ENCODE measurements at regions not wholly inside any gene's neighbourhood (a gene's known extent, or its start where the extent isn't known, plus 50 kb on each side); places are given as distances from the start of the nearest gene placed in this dataset.

DNA sequence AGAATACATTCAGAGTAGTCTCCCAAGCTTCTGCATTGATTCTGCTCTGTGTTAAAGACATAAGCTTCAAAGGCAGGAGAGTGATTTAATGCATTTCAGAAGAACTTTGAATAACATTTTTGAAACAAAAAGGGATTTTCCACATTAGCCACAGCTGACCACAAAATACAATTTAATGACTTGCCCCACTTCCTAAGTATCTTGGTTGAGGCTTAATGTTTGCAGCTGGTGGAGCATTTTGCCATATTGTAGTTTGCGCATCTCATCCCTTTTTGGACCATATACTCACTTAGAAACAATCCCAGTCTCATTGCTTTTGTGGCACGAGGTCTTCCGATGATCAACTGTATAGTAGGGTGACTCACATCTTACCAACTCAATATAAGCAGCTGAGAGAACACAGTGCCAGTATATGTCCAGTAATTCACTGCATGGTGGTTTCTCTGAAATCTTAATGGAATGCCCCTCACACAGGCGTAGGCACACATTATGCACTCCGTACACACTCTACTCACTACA lies 455.8 kb upstream of the PTGER4 start:
- TF ChIP-seq CTCF (IDR thresholded peaks at IDR 0.05; ENCODE audit: control extremely low read depth, extremely low read depth), result no peak
- ATAC-seq (ENCODE audit: insufficient read depth, low FRiP score) (no peak), DNase-seq (no peak)
- Histone ChIP-seq H3K27ac (ENCODE audit: low read depth in 1 of 2, low read length in 1 of 2) (no peak overlapping the region), H3K9me3 (ENCODE audit: control insufficient read depth in 4 of 4, insufficient read depth in 3 of 4, low read length in 3 of 4) (no peaks in the 10 kb centered on the region), H3K36me3 (ENCODE audit: control insufficient read depth in 4 of 4, insufficient read depth in 4 of 4, low read length in 4 of 4) (no peaks in the 10 kb centered on the region), H3K9ac (ENCODE audit: insufficient read depth in 1 of 2, low read length in 2 of 2) (no peak overlapping the region), H3K4me1 (ENCODE audit: control insufficient read depth in 5 of 5, insufficient read depth in 5 of 5, low read length in 5 of 5) (peaks cover 0 to 4% (median 0%) of the 10 kb centered on the region in 5 donors), H3K27me3 (ENCODE audit: control insufficient read depth in 3 of 3, insufficient read depth in 3 of 3, low read length in 2 of 3) (no peaks in the 10 kb centered on the region), H3K4me3 (no peak overlapping the region)
- WGBS, 2 donors, result 84 to 90% methylated on average over 5 of the region's 5 CpGs

GRCh38 chr5:40221796-40222195 lies 457.9 kb upstream of the PTGER4 start:
- no peak for TF ChIP-seq CTCF (IDR thresholded peaks at IDR 0.05; ENCODE audit: control extremely low read depth, extremely low read depth)
- no peak overlapping the region for H3K9ac ChIP-seq (ENCODE audit: insufficient read depth in 1 of 2, low read length in 2 of 2)
- H3K36me3 ChIP-seq (ENCODE audit: control insufficient read depth in 4 of 4, insufficient read depth in 4 of 4, low read length in 4 of 4), result no peaks in the 10 kb centered on the region
- H3K4me1 ChIP-seq (ENCODE audit: control insufficient read depth in 5 of 5, insufficient read depth in 5 of 5, low read length in 5 of 5), result peaks cover 0 to 3% (median 0%) of the 10 kb centered on the region in 5 donors
- no peaks in the 10 kb centered on the region for H3K27me3 ChIP-seq (ENCODE audit: control insufficient read depth in 3 of 3, insufficient read depth in 3 of 3, low read length in 2 of 3)
- H3K4me3 ChIP-seq, result no peak overlapping the region
- H3K27ac ChIP-seq (ENCODE audit: low read depth in 1 of 2, low read length in 1 of 2), result no peak overlapping the region
- 94 to 95% methylated on average over 4 of the region's 4 CpGs for WGBS, 2 donors
- ATAC-seq (ENCODE audit: insufficient read depth, low FRiP score) (no peak), DNase-seq (no peak)
- no peaks in the 10 kb centered on the region for H3K9me3 ChIP-seq (ENCODE audit: control insufficient read depth in 4 of 4, insufficient read depth in 3 of 4, low read length in 3 of 4)

DNA sequence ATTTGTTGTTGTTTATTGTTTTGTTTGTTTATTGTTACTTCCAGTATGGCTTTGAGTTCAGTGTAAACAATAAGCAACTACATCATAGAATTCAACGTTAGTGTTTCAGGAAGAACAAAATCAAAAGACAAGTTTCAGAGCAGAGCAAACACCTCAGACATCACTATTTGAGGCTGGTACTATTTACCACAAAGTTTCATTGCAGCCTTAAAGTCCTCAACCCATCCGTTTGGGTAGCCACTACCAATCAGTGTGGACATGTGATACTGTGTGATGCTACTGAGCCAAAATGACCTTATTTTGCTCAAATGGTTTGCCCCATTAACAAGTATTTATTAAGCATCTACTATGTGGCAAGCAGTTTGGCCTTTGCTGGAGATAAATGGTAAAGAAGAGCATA lies 458.5 kb upstream of the PTGER4 start:
- no peak for TF ChIP-seq CTCF (IDR thresholded peaks at IDR 0.05; ENCODE audit: control extremely low read depth, extremely low read depth)
- no peaks in the 10 kb centered on the region for H3K36me3 ChIP-seq (ENCODE audit: control insufficient read depth in 4 of 4, insufficient read depth in 4 of 4, low read length in 4 of 4)
- DNase-seq (no peak), ATAC-seq (ENCODE audit: insufficient read depth, low FRiP score) (no peak)
- no peak overlapping the region for H3K27ac ChIP-seq (ENCODE audit: low read depth in 1 of 2, low read length in 1 of 2)
- H3K9ac ChIP-seq (ENCODE audit: insufficient read depth in 1 of 2, low read length in 2 of 2), result no peak overlapping the region
- H3K27me3 ChIP-seq (ENCODE audit: control insufficient read depth in 3 of 3, insufficient read depth in 3 of 3, low read length in 2 of 3), result no peaks in the 10 kb centered on the region
- no peaks in the 10 kb centered on the region for H3K4me1 ChIP-seq (ENCODE audit: control insufficient read depth in 5 of 5, insufficient read depth in 5 of 5, low read length in 5 of 5)
- 78 to 80% methylated on average over 2 of the region's 2 CpGs for WGBS, 2 donors
- H3K9me3 ChIP-seq (ENCODE audit: control insufficient read depth in 4 of 4, insufficient read depth in 3 of 4, low read length in 3 of 4), result no peaks in the 10 kb centered on the region
- no peak overlapping the region for H3K4me3 ChIP-seq

DNA sequence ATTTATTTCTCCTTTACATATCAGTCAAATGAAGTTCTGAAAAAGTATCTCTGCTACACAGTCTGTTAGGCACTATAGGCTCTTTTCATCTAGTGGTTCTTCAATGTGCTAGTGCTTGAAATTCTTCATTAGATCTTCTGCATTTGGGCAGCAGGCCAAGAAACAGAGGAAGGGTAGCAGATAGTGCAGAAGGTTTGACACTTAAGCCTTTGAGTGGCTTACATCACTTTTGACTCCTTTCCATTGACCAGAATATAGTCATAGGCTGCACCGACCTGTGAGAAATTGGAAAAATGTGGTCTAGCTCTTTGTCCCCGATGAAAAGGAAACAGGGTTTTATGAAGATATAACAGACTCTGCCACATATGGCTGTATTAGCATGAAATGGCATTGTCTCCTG lies 459.5 kb upstream of the PTGER4 start:
- WGBS, 2 donors, result 49 to 55% methylated on average over 2 of the region's 2 CpGs
- no peak overlapping the region for H3K27ac ChIP-seq (ENCODE audit: low read depth in 1 of 2, low read length in 1 of 2)

More for the DNA sequence above, 459.5 kb upstream of the PTGER4 start:
- Histone ChIP-seq H3K9me3 (ENCODE audit: control insufficient read depth in 4 of 4, insufficient read depth in 3 of 4, low read length in 3 of 4) (no peaks in the 10 kb centered on the region), H3K27me3 (ENCODE audit: control insufficient read depth in 3 of 3, insufficient read depth in 3 of 3, low read length in 2 of 3) (no peaks in the 10 kb centered on the region), H3K4me3 (no peak overlapping the region), H3K4me1 (ENCODE audit: control insufficient read depth in 5 of 5, insufficient read depth in 5 of 5, low read length in 5 of 5) (no peaks in the 10 kb centered on the region), H3K36me3 (ENCODE audit: control insufficient read depth in 4 of 4, insufficient read depth in 4 of 4, low read length in 4 of 4) (no peaks in the 10 kb centered on the region), H3K9ac (ENCODE audit: insufficient read depth in 1 of 2, low read length in 2 of 2) (no peak overlapping the region)
- no peak for DNase-seq
- TF ChIP-seq CTCF (IDR thresholded peaks at IDR 0.05; ENCODE audit: control extremely low read depth, extremely low read depth), result no peak
- no peak for ATAC-seq (ENCODE audit: insufficient read depth, low FRiP score)
